Occipital lobe (tissue), 1 donor: ENCODE measurements at regions not wholly inside any gene's neighbourhood (a gene's known extent, or its start where the extent isn't known, plus 50 kb on each side); places are given as distances from the start of the nearest gene placed in this dataset.

ENCODE experiments used
- DNase-seq: peaks from one replicate; lab custom pipeline; 2025; lab: John Stamatoyannopoulos, UW

DNA sequence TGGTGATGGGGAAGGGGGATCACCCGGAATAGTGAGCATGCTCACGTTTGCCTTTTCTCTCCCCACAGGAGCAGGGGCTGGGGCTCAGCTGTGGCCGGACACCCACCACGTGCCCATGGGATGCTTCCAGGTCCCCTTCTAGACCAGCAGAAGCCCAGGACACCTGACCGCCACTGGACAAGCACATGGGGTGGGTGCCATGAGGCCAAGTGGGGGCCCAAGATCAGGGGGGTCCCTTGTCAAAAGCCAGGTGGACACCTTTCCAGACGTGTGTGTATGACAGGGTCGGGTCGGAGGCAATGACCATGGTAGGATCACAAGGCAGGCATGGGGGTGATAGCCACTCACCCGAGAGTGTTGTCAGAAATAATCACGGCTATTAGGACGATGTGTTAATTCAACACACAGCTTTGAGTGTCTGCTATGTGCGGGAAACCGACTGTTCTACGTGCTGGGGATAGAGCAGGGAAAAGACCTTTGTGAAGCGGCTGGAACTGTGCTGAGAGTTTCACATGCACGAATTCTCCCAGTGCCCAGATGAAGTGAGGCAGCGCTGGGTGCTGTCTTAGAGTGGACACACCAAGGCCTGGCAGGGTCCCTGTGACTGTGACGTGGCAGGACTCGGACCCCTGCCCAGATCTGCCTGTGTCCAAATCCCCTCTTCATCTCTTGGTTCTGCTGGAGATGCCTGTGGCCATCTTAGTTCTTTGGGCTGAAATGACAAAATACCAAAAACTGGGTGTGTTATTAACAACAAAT lies 244.7 kb downstream of the NDUFA10 start:
- no peak for DNase-seq

DNA sequence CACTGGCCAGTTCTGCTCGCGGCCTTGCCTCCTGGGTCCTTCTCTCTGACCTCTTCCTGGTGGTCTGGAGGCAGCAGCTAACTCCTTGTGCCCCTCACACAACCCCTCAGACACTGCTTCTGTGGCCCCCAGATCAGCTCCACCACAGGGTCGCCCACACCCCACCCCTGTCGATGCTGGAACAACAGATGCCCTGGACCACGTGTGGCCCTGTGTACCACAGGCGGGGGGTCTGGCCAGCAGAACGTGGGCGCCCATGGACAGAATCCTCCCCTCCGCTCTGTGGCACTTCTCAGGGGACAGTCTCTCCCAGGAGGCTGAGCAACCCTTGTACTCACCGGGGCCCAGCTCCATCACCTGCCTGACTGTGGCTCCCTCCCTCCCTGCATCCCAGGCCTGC lies 245.6 kb downstream of the NDUFA10 start:
- DNase-seq: no peak

DNA sequence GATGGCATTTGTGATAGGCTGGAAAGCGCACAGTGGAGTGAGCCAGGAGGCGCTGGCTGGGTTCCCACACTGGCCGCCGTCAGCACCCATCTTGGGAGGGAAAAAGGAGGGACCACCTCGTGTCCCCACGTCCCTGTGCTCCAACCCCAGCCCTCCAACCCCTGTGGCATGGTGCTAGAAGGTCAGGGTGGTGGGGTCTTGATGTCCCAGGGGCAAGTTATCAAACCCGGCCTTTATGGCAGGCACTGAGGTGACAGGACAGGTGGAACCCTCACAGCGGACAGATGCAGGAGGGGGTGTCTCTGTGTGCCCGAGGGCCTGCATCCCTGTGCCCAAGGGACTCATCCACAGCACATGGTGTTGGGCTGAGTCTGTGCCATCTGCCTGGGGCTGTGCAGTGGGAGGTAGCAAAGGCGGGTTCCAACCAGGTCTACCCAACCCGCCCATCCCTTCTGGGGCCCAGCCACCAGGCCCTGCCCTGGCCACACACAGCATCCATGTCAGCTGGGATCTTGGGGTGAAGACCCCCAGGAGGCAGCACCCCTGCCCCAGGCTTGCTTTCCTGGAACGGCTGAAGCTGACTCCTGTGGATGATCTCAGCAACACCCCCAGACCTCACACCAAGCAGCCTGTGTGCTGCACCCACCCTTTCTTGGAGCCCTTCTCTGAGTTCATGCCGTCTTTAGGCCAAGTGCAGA lies 246.1 kb downstream of the NDUFA10 start:
- DNase-seq: no peak

DNA sequence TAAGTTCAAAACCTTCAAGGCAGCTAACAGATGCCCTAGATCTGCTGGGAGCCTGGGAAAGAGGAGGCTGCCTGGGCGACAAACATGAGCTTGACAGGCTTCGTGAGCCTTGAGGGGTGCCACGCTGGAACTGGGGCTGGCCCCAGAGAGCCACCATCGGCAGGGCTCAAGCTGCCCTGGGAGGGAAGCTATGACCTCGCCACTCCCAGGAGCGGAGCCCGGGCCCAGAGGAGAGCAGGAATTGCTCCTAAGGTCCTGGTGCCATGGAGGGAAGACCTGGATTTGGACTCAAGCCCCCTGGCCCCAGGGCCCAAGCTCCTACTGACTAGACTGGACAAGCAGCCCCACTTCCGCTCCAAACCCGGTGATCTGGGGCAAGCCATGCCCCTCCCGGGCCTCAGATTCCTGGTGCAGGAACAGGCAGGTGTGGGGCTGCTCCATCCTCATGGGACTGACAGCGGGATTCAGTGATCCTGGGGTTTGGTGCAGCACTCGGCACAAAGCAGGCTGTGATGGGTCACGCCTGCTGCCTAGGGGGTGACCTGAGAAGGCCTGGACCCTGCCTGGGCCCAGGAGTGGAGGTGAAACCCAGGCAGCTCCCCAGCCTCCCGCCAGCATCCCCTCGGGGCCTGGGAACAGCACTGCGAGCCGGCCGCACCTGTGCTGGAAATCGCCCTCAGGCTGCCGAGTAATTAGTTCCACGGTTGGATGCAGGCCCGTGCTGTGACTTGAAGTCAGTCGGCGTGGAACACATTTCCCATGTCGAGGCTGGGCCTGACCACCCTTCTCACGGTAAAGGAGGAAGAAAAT lies 246.9 kb downstream of the NDUFA10 start:
- no peak for DNase-seq

DNA sequence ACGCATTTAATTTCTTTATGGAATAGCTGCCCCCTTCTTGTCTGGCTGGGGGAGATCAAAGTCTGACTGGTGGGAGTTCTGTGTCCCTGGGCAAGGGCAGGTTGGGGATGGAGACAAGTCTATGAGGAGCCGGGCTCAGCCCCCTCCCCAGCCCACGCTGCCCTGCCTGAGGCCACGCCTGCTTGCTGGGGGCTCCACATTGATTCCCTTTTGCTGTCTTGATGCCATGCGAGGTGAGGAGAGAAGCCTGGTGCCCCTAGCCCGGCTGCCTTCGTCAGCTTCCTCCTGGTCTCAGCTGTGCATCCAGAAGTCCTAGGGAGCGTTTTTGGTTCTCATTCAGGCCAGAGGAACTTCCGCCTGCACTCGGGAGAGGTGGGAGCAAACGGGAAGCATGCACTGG lies 247.9 kb downstream of the NDUFA10 start:
- no peak for DNase-seq

DNA sequence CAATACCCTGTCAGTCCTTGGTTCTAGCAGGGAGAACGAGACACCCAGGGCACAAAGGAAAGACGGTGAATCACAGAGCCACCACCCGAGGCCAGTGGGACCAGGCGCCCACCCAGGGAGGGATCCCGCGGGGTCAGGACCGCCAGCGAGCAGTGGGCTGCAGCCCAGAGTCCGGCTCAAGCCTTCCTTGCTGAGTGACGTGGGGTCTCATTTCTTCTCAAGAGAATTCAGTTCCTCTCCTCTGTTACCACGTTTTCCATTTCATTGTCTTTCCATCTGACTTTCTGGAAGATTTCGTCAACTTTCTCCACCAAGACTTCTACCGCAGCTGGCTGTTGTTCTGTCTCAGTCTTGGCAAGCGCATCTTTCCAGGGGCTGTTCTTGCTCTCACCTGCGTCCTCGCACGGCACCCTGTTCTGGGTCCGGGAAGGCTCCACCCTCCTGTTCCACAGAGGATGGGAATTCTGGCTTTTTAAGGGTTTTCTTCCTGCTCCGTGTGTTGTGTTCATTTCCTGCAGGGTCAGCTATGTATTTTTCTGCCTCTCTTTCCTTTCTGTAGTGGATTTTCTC lies 248.6 kb downstream of the NDUFA10 start:
- no peak for DNase-seq

DNA sequence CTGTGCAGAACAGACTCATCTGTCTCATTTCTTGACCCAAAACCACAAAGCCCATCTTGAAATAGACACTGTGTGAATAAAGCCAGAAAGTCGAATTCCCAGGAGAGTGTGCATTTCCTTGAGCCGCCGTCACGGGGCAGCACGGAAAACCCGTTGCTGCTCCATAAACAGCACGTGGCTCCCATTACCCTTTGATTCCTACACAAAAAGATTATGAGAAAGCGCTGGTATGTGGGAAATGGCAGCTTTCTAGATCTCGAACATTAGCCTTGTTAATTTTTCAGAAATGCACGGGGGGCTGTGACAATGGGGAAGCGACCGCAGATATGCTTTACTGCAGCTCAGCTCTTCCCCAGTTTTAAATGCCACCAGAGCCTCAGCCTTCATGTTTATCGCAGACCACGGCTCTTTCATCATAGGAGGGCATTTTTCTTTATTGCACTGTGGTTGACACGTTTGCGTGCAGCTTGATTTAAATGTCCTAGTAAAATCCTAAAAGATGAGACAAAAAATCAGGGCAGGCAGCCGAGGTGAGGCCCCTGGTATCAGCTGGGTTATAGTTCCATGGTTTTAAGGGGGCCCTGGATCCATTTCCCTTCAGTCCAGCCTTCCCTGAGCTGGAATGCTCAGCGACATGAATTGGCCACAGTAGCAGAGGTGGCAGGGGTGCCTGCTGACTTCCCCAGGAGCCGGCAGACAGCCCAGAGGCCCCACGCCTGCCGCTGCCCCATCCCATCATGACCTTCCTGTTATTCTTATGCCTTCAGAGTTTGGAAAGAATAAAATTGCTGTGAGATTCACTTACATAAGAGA lies 249.3 kb downstream of the NDUFA10 start:
- no peak for DNase-seq

DNA sequence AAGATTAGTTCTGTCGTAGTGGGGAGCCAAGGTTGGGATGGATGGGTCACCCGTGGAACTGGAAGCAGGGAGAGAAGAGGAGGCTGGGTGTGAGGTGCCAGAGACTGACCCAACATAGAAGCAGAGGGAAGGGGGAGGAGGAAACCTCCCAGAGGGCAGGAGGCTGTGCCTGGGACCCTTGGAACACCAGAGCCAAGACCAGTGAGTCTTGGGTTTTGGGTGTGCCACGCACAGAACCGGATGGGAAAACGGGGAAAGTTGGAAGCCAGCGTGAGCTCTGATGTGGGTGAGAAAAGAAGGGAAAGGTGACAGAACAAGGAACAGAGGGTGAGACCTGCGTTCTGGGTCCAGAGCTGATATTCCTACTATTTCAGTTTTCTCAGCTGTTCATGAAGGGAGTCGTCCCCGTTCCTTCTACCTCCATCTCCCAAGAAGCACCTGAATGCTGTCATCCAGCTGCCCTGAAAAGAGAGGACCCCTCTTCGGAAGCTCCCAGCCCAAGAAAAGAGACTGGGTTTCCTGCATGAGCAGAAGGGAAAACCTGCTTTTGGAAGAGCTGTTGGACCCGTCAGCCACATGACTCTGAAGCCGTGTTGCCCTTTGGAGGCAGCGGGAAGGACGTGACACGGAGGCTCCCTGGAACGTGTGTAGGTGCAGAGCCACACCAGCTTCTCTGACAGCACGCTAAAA lies 250.1 kb downstream of the NDUFA10 start:
- DNase-seq: no peak

DNA sequence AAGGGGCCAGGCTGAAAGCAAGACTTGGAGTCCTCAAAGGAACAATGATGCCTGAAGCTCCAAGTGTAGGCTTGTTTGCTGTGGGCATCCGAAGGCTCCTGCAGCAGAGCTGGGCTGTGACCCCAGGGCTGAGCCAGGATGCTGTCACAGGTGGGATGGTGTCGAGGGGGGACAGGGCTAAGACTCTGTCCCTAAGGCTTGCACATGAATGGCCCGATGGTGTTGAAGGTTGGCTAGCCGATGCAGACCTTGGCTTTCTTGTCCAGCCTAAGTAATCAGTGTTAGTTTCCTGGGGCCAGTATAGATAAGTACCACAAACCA lies 251.0 kb downstream of the NDUFA10 start:
- DNase-seq: no peak

DNA sequence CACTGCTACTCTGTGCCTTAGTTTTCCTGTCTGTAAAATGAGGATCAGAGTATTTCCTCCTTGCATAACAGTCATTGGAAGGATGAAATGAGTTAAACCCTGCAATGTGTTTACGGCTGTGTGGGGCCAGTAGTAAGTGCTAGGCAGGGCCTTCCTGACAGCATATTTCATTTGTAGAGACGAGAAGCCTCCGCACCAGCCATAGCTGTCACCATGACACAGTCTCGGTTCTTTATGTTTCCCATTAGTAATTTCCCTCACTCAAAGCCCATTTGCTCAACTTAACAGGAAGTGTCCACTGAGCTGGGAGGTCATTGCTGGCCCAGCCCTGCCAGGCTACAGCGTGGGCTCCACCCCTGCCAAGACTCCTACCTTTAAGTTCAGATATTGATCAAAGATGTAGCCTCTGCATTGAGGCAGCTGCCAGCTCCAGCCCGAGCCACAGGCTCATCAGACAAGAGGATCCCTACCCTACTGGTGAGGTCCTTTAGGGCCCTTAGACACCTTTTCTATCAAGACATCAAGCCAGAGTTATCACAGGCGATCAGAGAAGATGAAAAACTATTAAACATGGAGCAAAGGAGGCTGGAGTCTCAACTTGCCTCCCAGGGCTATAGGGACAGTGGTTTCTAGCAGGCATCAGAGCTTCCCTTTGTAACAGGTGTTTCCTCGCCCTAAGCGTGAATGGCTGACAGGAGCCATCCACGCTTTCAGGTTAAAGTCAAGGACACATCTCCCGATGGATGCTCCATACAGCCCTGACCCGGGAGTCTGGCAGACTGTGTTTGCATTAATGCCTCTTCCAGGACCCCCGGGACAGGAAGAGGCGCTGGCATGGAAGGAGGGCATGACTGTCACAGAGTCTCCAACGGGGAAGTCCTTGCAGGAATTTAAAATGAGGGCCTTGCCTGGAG lies 251.7 kb downstream of the NDUFA10 start:
- no peak for DNase-seq

DNA sequence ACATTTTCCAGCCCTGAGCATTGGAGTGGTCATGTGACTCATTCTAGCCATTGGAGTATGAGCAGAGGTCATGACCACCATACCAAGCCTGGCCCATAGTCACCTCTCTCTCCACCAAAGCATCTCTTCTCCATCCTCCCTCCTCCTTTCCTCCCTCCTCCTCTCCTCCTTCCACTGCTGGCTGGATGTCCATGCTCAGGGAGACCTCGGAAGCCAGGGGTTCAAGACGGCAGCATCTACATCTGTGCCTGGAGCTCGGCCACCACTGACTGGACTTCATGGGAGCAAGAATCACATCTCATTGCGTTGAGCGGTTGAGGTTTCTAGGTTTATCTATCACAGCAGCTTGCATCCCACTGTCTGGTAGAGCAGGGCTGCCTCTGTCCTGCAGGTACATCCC lies 252.4 kb downstream of the NDUFA10 start:
- no peak for DNase-seq

DNA sequence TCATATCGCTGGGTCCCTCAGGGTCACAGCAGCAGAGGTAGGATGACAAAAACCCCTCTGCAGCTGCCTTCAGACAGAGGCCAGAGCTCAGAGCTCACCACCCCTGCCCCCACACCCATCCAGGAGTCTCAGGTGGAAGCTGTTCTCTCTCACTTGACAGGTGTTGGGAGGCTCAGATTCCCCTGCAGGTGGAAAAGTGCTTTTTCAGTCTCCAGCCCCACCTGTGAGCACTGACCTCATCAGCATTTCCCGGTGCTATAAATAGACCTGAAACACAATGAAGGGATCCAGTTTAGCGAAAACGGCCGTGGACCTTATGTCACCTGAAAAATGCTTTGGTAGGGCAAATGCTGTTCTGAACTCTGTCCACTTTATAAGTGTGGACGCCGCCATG lies 254.9 kb downstream of the NDUFA10 start:
- no peak for DNase-seq

DNA sequence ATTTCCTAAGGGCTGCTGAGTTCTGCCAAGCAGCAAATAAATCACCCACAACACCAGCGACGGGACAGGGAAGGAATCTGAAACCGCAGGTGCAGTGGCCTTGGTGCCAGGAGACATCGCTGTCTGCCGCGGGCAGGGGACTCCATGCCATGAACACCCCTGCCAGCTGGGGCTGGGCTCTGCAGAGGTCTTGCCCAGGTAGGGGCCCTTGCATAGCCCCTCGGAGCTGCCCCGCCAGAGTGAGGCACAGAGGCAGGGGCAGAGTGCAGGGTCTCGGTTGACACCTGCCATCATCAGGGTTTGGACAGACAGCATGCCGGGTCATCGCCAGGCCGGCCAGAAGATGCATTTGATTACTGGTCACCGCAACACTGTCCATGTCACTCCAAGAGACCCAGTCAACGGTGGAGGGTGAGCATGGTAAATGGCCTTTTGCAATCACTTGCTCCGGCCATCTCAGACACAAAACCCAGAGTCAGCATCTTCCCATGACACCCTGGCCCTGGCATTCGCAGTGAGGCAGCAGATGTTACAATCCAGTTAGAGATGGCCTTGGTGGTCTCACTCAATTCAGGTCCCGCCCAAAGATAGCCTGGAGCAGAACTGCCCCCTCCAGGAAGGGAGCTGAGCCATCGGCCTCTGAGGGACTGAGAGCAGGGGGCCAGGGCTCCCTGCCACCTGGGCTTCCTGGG lies 255.4 kb downstream of the NDUFA10 start:
- no peak for DNase-seq

DNA sequence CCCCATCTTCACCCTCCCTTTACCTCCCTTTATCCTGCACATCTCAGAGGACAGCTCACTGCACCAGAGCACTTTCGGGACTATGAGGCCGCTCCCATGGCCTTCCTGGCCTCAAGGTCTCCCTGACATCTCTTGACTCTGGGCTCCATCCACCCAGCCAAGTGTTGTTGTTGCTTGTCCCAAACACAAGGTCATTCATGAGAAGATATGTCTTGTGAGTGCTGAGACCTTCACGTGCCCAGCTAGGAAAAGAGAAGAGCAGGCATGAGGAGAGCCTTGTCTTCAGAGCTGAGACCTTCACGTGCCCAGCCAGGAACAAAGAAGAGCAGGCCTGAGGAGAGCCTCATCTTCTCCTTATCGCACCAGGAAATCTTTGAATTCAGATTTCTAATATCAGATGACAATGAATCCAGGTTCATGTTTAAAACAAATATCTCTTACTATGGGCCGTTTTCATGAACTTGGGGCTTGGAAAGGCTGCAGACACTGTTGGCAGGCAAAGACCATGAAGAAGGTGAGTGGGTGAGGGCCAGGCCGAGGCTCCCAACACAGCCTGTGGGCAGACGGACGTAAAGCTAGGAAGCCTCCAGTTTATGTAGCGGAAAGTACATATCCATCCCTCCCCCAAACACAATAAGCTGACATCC lies 256.1 kb downstream of the NDUFA10 start:
- no peak for DNase-seq

DNA sequence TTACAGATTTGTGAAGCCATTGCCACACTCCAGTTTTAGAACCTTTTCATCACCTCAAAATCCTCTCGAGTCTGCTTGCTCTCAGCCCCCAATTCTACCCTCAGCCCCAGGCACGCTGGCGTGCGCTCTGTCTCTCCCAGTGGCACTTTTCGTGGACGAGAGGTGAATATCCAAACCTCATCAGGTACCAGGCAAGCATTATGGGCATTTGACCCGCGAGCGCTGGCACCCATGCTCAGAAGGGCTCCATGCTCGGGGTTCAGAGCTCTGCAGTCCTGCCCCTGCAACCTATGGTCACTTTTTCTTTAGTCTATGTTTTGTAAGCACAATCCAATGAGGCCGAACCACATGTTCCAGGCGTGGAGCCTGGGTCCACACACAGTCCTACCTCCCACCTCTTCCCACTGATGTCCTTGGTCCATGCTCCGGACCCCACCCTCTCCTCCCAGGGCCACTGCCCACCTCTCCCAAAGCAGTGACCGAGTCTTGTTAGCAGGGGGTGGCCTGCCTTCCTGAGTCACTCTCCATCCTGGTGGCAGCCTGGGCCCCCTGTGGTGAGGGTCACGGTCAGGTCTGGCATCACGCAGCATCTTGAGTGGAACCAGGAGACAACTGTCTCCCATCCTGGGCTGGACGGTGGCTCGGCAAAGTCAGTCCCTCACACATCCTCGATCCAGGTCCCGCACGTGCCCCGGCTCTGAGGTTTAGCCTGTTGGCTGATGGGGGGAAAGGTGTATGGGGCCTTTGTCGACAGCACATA lies 256.9 kb downstream of the NDUFA10 start:
- DNase-seq: no peak

DNA sequence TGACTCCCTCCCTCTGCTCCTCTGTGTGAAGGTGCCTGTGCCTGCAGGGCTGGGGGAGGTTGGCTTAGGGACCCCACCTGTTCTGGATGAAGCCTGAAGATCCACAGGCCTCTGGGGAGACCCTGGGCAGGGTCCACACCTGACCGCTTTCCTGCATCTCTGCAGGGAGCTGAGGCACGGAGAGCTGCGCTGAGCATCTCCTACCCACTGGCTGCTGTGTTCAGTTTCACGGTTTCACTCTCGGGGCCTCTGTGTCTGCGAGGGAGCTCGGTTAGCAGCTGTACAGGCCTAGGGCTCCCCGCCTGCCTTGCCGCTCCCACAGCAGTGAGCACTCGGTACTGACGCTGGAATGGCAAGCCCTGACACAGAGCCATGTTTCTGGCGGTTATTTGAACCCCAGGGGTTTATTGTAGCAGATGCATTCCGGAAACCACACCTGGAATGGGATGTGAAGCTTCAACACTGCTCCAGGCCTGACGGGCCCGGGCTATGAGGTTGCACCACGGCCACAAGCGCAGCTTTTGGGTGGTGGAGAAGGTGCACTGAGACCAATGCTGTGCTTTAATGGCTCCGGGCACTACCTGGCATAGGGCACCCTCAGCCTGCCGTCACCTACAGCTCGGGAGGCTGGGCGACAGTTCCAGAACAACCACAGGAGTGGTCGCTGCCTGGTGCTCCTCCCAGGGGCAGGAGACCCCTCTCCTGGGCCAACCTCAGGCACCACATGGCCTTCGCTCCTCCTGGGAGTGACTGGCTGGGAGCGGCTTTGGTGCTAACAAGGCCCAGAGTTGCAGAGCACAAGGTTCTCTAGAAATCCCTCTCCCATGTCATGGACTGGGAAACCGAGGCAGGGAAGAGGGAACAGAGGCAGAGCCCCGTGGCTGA lies 257.9 kb downstream of the NDUFA10 start:
- no peak for DNase-seq

DNA sequence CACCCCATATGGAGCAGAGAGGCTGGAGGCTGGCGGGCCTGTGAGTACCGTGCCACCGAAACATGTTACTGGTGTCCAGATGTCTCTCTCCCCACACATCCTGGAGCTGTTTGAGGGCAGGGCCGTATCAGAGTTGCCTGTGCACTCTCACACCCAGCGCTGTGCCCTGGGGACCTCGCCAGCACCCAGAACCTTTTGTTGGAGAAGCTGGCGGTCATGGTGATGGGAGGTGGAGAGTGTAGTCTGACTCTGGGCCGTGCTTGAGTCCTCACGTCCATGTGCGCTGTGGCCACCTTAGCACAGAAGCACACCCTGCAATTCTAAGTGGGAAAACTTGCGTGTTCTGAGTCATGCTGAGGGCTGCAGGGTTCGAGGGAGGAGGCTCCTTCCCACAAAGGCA lies 259.2 kb downstream of the NDUFA10 start:
- no peak for DNase-seq
